Neutrophil (primary cell): ENCODE measurements at regions not wholly inside any gene's neighbourhood (a gene's known extent, or its start where the extent isn't known, plus 50 kb on each side); places are given as distances from the start of the nearest gene placed in this dataset.

ENCODE experiments used
- H3K27ac ChIP-seq: fragments of 200-600 bp; sonication (generic); 2 replicates; pipeline ENCODE4 v1.5.1; 2016; ENCODE audit warnings: mild to moderate bottlenecking, moderate library complexity
- H3K27me3 ChIP-seq: fragments of 200-600 bp; sonication (generic); 2 replicates; pipeline ENCODE4 v1.6.0; 2016; ENCODE audit warnings: mild to moderate bottlenecking
- H3K36me3 ChIP-seq: fragments of 200-600 bp; sonication (generic); 2 replicates; pipeline ENCODE4 v1.5.1; 2017
- H3K4me1 ChIP-seq, 2 experiments: fragments of 200-600 bp in 1 of 2; sonication (generic) in 1 of 2; 1 replicate in 1 of 2; 2 replicates in 1 of 2; pipeline versions ENCODE4 v1.5.1 to v1.6.1; 2013 to 2016; ENCODE audit warnings: low read depth in 1 of 2, low read length in 1 of 2, mild to moderate bottlenecking in 1 of 2, moderate library complexity in 1 of 2; ENCODE audit not compliant: control insufficient read depth in 1 of 2, insufficient read depth in 1 of 2
- H3K4me3 ChIP-seq, 2 experiments: fragments of 200-600 bp in 1 of 2; sonication (generic) in 1 of 2; 1 replicate in 1 of 2; 2 replicates in 1 of 2; pipeline ENCODE4 v1.5.1; 2013 to 2016; ENCODE audit warnings: low read depth in 1 of 2, low read length in 1 of 2, mild to moderate bottlenecking in 1 of 2, moderate library complexity in 1 of 2
- H3K9me3 ChIP-seq: fragments of 200-600 bp; sonication (generic); 2 replicates; pipeline ENCODE4 v1.5.1; 2016
- TF ChIP-seq, protein P1 (sequence below): fragments of 200-600 bp; sonication (generic); IDR thresholded peaks from 2 replicates; pipeline ENCODE4 v1.5.1; 2016; ENCODE audit warnings: antibody characterized with exemption

- H3K27ac ChIP-seq: no peak overlapping the region
- H3K4me3 ChIP-seq: no peak overlapping the region
- no peaks in the 10 kb centered on the region for H3K27me3 ChIP-seq
- no peaks in the 10 kb centered on the region for H3K4me1 ChIP-seq
- TF ChIP-seq, protein P1, sequence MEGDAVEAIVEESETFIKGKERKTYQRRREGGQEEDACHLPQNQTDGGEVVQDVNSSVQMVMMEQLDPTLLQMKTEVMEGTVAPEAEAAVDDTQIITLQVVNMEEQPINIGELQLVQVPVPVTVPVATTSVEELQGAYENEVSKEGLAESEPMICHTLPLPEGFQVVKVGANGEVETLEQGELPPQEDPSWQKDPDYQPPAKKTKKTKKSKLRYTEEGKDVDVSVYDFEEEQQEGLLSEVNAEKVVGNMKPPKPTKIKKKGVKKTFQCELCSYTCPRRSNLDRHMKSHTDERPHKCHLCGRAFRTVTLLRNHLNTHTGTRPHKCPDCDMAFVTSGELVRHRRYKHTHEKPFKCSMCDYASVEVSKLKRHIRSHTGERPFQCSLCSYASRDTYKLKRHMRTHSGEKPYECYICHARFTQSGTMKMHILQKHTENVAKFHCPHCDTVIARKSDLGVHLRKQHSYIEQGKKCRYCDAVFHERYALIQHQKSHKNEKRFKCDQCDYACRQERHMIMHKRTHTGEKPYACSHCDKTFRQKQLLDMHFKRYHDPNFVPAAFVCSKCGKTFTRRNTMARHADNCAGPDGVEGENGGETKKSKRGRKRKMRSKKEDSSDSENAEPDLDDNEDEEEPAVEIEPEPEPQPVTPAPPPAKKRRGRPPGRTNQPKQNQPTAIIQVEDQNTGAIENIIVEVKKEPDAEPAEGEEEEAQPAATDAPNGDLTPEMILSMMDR: no peak
- no peaks in the 10 kb centered on the region for H3K36me3 ChIP-seq
- no peaks in the 10 kb centered on the region for H3K9me3 ChIP-seq
Observed at GRCh38 chr5:96226941-96227552, 206.0 kb downstream of the PCSK1 start.

DNA sequence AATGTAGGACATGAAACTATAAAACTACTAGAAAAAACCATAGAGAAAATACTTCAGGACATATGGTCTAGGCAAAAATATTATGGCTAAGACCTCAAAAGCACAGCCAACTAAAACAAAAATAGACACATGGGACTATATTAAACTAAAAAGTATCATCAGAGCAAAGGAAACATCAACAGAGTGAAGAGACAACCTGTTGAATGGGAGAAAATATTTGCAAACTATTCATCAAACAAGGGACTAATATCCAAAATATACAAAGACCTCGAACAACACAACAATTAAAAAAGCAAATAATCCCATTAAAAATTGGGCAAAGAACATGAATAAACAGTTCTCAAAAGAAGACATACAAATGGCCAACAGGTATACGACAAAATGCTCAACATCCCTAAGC is 210.9 kb downstream of the PCSK1 start:
- no peaks in the 10 kb centered on the region for H3K9me3 ChIP-seq
- no peak overlapping the region for H3K4me3 ChIP-seq
- TF ChIP-seq, protein P1: no peak
- no peaks in the 10 kb centered on the region for H3K36me3 ChIP-seq
- H3K4me1 ChIP-seq: no peaks in the 10 kb centered on the region
- no peak overlapping the region for H3K27ac ChIP-seq
- H3K27me3 ChIP-seq: no peaks in the 10 kb centered on the region

DNA sequence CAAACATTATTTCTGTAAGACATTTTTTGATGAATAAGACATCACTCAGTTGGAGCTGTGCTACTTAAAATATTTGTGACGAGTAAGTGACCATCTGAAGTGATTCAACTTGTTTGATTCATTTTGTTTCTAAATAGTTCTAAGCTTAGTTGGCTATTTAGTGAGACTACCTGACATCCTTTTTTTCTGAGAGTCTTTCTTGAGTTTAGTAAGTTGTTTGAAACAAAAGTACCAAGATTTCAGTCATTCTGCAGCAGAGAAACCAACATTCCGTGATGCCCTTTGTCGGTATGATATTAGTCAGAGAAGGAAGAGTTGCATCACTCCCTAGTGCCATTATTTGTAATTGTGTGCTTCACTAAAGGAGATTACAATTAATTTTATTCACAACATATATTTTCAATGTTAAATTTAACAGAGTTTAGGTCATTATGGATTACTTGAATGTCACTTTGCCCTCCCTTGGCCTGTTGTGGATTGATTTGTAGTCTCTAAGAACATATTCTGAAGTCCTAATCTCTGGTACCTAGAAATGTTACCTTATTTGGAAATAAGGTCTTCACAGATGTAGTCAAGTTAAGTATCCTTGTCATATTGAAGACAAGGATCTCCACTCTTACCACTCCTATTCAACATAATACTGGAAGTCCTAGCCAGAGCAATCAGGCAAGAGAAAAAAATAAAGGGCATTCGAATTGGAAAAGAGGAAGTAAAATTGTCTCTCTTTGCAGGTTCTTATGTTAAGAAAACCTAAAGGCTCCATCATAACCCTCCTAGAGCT is 212.2 kb downstream of the PCSK1 start:
- Histone ChIP-seq H3K4me3 (no peak overlapping the region), H3K9me3 (no peaks in the 10 kb centered on the region), H3K27me3 (no peaks in the 10 kb centered on the region), H3K36me3 (no peaks in the 10 kb centered on the region), H3K27ac (no peak overlapping the region), H3K4me1 (no peaks in the 10 kb centered on the region)
- TF ChIP-seq, protein P1: no peak

GRCh38 chr5:96219580-96220281 is 213.3 kb downstream of the PCSK1 start:
- TF ChIP-seq, protein P1: no peak
- Histone ChIP-seq H3K4me1 (peaks cover 0 to 8% of the 10 kb centered on the region in 2 experiments), H3K9me3 (no peaks in the 10 kb centered on the region), H3K4me3 (no peak overlapping the region), H3K27ac (no peak overlapping the region), H3K27me3 (no peaks in the 10 kb centered on the region), H3K36me3 (no peaks in the 10 kb centered on the region)

DNA sequence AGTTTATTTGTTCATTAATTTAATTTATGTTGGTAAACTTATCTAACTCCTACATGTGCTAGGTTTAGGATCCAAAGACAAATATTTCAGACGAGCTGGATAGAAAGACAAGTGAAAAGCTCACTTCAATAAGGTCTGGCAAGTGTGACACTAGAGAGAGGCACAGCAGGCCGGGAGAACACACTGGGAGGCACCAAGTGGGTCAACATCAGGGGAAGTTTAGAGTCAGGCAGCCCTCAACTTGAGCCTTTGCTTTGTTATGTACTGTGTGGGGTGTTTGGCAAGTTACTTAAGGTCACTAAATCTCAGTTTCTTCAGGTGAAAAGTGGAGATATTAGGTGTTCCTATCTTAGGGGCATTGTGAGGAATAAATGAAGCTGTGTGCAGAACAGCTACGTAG is 214.4 kb downstream of the PCSK1 start:
- peaks cover 0 to 9% of the 10 kb centered on the region in 2 experiments for H3K4me1 ChIP-seq
- H3K4me3 ChIP-seq: no peak overlapping the region
- H3K36me3 ChIP-seq: no peaks in the 10 kb centered on the region
- no peaks in the 10 kb centered on the region for H3K9me3 ChIP-seq
- H3K27me3 ChIP-seq: no peaks in the 10 kb centered on the region
- no peak overlapping the region for H3K27ac ChIP-seq
- TF ChIP-seq, protein P1: no peak
